Choroid plexus epithelial cell (primary cell): ENCODE measurements at regions not wholly inside any gene's neighbourhood (a gene's known extent, or its start where the extent isn't known, plus 50 kb on each side); places are given as distances from the start of the nearest gene placed in this dataset.

ENCODE experiments used
- DNase-seq: peaks from one replicate; pipeline ENCODE4 v3.0.0-alpha.2; 2010; ENCODE audit warnings: low read depth
- H3K4me3 ChIP-seq: 2 replicates; pipeline ENCODE4 v1.5.1; 2011; ENCODE audit warnings: low read depth, mild to moderate bottlenecking, control low read depth, low read length, moderate library complexity
- TF ChIP-seq, protein P1 (sequence below): conservative IDR thresholded peaks from 2 replicates; pipeline ENCODE4 v1.5.1; 2011; ENCODE audit warnings: low read depth, mild to moderate bottlenecking, control low read depth, inconsistent platforms, low read length, moderate library complexity

- no peak overlapping the region for H3K4me3 ChIP-seq
- peak; percentile 92 for DNase-seq
- TF ChIP-seq, protein P1, sequence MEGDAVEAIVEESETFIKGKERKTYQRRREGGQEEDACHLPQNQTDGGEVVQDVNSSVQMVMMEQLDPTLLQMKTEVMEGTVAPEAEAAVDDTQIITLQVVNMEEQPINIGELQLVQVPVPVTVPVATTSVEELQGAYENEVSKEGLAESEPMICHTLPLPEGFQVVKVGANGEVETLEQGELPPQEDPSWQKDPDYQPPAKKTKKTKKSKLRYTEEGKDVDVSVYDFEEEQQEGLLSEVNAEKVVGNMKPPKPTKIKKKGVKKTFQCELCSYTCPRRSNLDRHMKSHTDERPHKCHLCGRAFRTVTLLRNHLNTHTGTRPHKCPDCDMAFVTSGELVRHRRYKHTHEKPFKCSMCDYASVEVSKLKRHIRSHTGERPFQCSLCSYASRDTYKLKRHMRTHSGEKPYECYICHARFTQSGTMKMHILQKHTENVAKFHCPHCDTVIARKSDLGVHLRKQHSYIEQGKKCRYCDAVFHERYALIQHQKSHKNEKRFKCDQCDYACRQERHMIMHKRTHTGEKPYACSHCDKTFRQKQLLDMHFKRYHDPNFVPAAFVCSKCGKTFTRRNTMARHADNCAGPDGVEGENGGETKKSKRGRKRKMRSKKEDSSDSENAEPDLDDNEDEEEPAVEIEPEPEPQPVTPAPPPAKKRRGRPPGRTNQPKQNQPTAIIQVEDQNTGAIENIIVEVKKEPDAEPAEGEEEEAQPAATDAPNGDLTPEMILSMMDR: no peak
These were observed 60.0 kb downstream of the NCOR2 start for GRCh38 chr12:124507188-124508109.

GRCh38 chr12:124506832-124507153 is 60.6 kb downstream of the NCOR2 start:
- H3K4me3 ChIP-seq: no peak overlapping the region
- TF ChIP-seq, protein P1: no peak
- DNase-seq: no peak

GRCh38 chr12:124506145-124506831 is 61.1 kb downstream of the NCOR2 start:
- DNase-seq: peak; percentile 88
- TF ChIP-seq, protein P1: peak; percentile 9
- peak overlapping the region; percentile 16 for H3K4me3 ChIP-seq

GRCh38 chr12:124505001-124505818 is 62.2 kb downstream of the NCOR2 start:
- TF ChIP-seq, protein P1: no peak
- no peak for DNase-seq
- no peak overlapping the region for H3K4me3 ChIP-seq

DNA sequence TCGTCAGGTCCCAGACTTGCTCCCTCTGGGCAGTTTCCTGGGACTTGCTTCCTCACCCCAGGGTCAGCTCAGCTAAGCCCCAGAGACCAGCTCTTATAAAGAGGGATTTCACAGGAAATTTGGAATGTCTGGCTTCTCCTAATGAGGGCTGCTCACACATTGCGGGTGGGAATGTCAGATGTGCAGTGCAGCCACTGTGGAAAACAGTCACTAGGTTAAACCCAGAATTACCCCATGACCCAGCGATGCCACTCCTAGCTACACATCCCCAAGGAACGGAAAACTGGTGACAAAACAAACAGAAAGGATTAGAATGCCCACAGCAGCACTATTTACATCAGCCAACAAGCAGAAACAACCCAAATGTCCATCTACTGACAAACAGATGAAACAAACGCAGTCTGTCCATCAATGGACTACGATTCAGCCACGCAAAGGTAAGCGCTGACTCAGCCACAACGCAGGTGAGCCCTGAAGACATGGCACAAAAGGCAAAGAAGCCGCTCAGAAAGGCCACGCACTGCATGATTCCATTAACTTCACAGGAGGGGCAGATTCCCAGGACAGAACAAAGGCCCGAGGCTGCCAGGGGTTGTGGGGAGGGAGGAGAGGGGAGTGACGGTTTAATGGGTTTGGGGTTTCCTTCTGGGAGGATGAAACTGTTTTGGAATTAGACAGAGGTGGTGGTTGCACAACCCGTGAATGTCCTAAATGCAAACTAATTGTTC is 63.0 kb downstream of the NCOR2 start:
- DNase-seq: no peak
- TF ChIP-seq, protein P1: no peak
- no peak overlapping the region for H3K4me3 ChIP-seq

GRCh38 chr12:124503305-124503704 is 64.1 kb downstream of the NCOR2 start:
- TF ChIP-seq, protein P1: no peak
- H3K4me3 ChIP-seq: no peak overlapping the region
- DNase-seq: no peak
